GM21717 (cell line): ENCODE measurements at regions not wholly inside any gene's neighbourhood (a gene's known extent, or its start where the extent isn't known, plus 50 kb on each side); places are given as distances from the start of the nearest gene placed in this dataset.

Experiments used
- ATAC-seq: cut with Tn5 transposase; IDR thresholded peaks from one replicate; pipeline ENCODE4 v1.9.1; 2021; ENCODE audit warnings: mild to moderate bottlenecking, moderate library complexity; ENCODE audit not compliant: unreplicated experiment

DNA sequence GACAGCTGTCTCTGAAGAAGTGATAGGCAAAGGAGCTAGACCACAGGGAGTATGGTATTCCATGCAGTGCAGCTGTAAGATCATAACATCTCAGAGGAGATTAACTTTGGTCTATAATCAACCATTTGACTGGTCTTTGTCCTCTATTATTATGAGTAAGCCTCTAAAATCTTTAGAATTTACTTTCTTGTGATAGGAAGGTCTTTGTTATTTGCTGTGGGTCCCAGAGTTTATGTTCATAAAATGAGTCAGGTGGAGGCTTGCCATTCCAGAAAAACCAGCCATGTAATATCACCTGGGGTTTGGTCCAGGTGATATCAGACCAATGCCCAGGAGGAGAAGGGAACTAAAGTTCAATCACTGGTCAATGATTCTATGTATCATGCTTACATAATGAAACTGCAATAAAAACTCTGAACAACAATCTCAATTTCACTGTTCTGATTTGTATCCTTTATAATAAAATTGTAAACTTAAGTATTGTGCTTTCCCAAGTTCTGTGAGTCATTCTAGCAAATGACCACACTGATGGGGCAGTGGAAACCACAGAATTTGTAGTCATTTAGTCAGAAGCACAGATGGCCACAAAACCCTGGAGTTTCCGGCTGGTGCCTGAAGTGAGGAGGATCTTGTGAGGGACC lies 239.6 kb upstream of the TRAM1L1 start:
- ATAC-seq = no peak

DNA sequence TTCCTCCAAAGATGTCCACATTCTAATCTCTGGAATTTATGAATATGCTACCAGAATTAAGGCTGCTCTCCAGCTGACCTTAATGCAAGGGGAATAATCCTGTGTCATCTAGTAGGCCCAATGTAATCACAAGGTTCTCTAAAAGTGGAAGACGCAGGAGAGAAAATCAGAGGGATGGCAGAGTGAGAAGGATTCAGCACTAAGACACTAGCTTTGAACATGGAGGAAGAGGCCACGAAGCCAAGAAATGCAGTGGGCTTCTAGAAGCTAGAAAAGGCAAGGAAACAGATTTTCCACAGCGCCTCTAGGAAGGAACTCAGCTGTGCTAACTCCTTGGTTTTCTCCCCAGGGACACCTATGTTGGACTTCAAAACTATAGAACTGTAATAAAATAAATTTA lies 240.7 kb upstream of the TRAM1L1 start:
- ATAC-seq = no peak

DNA sequence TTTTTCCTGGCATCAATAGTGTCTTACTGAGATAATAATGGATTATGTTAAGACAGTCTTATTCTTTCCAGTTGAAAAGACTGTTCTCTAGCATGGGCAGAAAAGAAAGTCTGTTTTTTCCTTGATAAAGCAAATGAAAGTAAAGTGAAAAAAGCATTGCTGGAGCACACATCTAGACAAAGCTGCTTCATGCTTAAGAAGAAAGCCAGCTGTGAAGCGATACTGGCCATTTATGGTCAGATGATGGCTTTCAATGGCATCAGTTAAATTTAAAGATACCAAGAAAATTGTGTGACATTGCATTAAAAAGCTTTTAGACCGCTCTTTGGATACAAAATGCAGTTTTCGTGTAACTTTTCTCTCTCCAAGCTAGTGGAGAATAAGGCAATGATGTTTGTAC lies 242.1 kb upstream of the TRAM1L1 start:
- ATAC-seq = no peak

DNA sequence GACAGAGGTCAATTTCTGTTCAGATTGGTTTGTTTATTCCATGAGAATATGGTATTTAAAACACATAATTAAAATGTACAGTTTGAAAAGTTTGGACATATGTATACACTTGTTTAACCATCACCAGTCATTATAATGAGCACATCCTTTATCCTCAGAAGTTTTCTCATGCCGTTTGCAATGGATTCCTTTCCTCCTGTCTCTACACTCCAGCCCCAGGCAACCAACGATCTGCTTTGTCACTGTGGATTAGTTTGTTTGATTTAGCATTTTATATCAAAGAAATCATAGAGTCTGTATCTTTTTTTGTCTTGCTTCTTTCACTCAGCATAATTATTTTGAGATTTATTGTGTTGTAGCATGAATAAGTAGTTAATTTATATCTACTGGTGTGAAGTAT lies 243.0 kb upstream of the TRAM1L1 start:
- no peak for ATAC-seq

DNA sequence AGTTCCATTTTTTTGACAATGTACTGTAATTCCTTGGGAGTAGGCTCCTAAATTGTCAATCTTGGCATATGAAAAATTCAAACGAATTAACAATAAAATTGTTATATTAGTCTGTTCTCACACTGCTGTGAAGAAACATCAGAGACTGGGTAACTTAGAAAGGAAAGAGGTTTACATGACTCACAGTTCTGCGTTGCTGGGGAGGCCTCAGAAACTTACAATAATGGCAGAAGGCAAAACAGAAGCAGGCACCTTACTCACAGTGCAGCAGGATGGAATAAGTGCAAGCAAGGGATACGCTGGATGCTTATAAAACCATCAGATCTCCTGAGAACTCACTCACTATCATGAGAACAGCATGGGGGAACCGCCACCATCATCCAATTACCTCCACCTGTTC lies 246.4 kb upstream of the TRAM1L1 start:
- ATAC-seq = no peak

DNA sequence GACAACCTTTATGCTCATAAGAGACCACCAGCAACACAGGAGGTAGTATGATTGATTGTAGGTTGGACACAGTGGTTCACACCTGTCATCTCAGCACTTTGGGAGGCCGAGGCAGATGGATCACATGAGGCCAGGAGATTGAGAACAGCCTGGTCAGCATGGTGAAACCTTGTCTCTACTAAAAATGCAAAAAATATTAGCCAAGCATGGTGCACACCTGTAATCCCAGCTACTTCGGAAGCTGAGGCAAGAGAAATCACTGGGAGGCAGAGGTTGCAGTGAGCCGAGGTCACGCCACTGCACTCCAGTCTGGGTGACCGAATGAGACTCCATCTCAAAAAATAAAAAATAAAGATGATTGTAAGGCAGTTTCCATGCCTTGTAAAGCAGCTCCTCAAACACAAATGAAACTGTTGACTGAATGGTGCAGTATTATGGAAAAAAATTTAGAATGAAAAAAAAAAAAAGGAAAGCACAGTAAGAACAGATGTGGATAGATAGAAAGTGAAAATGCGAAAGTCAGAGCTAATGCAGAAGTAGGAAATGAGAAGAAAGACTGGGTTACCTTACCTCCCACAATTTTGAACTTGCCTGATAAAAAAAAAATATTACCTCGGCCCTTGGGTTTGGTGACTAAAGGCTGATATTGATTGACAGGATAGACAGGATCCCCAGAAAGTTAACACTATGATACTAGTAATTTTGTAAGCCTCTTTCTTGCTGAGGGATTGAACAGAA lies 249.2 kb upstream of the TRAM1L1 start:
- ATAC-seq = no peak

DNA sequence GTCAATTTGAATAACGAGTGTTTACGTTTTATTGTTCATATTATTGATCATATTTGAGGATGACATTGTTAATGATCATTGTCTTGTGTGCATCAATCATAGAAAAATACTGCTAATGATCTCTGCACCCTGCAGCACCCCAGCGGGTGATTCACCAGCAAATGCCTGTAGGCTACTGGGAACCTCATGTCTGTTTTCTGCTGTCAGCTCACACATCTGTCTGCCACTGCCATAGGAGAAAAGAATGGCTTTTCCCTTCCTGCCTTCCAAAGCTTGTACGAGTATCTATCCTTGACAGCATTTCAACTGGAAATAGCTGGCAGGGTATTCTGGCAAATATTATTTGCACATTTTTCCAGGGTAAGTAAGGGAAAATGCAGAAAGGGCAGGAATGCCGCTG lies 272.1 kb upstream of the TRAM1L1 start:
- no peak for ATAC-seq

DNA sequence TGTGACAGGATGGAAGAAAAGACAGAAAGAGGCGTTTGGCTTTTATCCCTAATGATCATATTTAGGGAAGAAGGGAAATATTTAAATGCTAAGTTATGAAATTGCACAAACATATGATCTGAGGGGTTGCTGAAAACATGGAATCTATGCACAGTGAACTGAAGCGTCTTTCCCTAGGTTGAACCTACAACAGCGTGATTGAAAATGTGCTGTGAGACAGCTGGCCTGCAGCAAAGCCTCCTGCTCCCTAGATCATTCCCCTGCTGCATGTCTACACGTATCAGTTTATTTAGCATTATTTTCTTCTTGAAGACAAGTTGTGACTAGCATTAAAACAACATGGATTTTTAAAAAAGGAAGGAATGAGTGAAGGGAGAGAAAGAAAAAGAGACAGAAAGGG lies 272.5 kb upstream of the TRAM1L1 start:
- ATAC-seq = no peak

DNA sequence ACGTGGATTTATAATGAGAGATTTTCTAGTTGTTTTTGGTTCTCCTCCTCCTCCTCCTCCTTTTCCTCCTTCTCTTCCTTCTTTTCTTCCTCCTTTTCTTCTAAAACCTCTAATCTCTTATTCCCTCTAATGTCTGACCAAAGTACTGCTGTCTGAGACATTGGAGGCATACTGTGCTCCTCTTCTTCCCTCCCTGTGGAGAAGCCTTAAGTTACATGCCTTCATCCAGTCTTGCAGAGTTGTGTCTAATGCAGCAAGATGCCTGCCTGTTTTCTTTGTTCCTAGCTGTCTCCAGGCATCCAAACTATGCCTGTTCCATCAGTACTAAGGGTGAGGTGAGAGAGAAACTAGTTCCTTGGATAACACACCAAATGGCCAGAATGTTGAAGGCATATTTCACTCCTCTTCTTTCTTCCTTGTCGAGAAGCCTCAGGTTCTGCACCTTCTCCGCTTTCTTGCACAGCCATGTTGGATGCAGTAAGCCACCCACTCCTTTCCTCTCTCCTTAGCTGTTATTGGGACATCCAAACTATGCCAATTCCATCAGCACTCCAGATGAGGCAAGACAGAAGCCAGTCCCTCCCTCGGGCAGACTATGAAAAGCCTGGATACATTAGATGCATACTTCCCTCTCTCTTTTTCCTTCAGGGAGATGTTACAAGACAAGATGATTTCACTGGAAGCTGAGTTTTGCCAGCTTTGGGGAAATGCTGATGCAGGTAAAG lies 285.7 kb upstream of the TRAM1L1 start:
- no peak for ATAC-seq

DNA sequence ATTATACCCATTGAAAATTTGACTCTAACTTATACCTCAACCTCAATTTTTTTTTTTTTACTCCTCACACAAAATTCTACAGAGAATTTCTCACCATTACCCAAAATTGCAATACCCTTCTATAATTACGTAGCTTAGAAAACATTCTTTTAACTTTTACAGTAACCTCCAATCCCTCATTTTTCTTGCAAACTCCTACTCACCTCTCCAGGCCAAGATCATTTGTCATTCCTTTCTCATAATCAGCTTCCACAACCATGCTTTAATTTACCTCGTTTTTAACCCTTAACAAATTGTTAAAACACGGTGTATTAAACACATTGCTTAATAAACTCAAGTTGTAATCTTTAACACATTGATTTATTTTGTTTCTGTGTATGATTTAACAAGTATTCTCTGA lies 289.7 kb upstream of the TRAM1L1 start:
- ATAC-seq = no peak

DNA sequence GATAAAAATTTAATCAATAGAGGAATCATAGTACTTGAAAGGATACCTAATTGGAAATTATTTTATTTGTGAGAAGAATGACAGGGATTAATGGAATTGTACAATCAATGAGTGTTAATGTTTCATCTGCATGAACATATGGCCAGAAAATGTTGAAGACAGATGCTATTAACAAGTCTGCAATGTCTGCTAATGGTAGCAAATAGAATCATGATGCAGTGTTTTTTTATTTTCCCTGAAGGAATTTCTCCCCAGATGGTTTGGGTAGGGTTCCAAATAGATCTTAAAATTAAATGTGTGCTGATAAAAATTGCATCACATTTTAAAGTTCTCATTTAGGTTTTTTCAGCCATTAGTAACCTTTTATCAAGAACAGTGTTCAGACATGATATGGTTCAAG lies 291.3 kb upstream of the TRAM1L1 start:
- ATAC-seq = no peak

DNA sequence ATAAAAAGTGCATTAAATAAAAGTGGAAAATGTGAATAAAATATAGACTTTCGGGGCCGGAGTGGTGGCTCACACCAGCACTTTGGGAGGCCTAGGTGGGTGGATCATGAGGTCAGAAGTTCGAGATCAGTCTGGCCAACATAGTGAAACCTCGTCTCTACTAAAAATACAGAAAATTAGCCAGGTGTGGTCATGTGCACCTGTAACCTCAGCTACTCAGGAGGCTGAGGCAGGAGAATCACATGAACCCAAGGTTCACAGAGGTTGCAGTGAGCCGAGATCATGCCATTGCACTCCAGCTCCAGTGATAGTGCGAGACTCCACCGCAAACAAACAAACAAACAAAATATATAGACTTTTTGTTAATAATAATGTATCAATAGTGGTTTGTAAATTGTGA lies 293.6 kb upstream of the TRAM1L1 start:
- ATAC-seq = no peak

DNA sequence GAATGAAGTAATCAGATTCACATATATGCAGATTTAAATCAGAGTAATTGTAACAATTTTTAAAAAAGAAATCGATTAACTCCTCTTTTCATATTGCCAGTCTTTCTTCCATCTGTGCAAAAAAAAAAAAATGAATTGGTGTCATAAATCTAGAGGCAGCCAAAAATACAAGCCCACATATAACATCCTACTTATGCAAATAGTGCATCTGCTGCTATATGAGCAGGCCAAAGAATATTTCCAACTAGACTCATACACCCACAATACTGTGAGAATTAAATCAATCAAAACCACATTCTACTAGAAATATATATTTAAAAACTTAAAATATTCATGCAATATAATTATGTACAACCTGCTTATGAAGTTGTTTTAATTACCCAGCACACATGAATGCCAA lies 298.1 kb upstream of the TRAM1L1 start:
- ATAC-seq = no peak

DNA sequence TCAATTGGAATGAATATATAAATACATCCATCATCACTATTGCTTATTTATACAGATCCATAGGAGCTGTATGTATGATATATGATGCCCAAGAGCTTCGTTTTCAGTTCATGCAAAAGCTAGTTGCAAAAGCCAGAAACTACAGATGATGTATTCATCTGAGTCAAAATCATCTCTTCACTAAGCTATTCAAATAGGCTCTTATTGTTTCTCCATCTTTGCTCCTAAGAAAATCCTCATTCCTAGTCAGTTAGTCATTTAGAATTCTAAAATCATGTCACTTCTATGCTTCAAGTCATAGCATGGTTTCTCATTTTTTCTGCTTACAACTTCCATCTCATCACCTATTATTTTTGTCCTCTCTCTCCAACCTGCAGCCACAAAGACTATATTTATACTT lies 300.1 kb upstream of the TRAM1L1 start:
- no peak for ATAC-seq

DNA sequence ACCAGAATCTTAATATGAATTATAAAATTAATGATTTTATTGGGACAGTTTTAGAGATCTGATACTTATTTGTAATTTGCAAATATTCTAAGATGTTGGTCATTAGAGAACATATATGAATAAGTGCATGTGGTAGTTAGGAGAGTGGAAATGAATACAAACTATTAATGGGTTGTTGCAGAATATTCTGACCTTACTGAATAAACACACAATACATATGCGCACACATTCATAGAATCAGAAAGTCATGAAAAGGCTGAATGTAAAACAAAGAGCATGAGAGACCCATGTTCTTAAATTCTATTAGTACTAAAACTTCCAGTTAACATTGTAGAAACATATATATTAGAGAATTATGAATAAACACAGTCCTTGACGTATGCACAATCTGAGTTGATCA lies 301.7 kb upstream of the TRAM1L1 start:
- ATAC-seq = no peak

DNA sequence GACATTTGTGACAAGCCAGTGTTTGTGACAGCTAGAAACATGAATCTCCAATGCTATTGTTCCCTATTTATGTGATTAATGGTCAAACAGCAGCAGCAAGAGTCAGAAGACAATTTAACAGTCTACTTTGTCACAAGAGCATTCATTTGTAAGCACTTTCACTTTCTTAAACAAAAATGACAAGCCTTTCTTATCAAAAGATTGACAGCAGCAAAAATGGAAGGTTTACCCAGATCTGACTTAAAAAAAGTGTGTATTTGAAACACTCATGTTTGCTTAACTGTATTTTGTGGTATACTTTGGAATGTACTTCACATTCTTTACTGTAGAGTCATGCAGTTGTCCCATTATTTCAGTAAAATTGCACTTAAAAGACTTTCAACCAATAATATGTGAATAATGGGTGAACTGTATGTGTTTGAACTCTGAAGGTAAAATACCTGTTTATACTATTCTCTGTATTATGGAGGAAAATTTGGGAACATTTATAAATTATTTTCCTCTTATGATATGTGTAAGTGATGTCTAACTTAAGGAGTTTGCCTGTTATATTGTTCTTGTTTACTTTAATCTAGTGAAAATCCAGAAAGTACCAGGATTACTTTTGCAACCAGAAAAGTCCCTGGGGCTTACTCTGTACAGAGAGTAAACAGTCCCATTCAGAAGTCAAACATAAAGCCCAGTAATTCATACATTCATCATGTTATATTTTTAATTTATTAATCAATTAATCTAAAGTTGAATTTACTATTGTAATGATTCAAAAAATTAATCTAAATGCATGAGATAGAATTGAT lies 314.9 kb upstream of the TRAM1L1 start:
- ATAC-seq = no peak

DNA sequence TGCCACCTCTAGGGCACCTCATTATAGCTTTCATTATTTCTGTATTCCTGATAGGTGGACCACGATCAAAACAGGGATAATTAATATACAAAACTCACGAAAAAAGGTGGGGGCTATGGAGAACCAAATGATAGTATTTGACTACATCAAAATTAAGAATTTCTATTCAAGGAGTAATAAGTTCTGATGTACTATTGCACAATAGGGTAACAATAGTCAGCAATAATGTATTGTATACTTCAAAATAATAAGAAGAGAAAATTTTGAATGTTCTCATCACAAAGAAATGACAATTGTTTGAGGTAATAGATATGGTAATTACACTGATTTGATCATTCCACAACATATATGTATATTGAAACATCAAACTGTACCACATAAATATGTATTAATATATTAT lies 327.3 kb upstream of the TRAM1L1 start:
- ATAC-seq = no peak

DNA sequence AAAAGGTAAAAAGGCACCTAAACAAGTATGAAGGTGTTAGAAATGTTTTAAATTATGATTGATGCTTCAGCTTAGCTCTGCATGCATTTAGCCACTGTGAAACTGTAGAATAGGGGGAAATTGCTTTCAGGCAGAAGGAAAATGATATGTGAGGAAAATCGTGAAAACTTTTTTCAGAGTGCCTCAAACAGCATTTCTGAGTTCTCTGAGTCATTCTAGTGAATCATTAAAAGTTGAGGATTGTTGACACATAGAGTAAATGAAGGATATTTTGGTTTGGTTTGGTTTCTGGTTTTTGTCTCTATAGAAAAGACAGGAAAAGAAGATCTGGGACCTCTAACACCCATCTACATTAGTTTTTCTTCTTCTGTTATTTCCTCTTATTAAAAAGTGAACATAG lies 332.5 kb upstream of the TRAM1L1 start:
- ATAC-seq = no peak

DNA sequence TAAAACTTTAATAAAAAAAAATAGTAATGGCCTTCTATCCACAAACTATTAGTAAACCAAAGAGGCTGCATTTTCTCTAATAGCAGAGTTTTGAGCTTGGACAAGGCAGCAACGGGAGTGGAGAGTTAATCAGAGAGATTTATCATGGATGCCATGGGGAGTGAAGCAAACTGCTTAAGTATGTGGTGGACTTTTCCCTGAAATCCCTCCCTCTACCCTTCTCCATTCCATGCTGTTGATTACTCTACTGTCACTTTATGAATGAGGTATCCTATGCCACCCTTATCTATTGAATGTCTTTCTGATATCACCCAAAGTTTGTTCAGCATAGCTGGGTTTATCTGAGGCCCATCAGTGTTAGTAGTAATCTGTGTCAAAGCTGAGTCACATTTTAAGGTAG lies 335.6 kb upstream of the TRAM1L1 start:
- no peak for ATAC-seq

DNA sequence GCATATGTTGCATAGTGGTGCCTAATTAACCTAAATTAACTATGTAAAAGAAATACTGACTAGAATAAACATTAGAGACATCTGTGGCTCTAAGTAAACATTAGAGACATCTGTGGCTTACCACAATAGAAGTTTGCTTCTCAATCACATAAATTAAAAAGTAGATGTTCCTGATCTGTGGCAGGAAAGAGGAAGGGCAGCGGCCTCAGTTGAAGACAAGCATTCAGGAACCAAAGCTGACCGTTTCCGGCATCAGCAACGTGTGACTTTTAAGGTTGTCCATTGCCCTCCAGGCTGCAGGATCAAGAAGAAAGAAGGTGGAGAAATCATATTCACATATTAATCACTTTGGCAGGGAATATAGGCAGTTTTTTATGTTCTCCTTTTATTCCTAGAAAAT lies 336.3 kb upstream of the TRAM1L1 start:
- no peak for ATAC-seq

DNA sequence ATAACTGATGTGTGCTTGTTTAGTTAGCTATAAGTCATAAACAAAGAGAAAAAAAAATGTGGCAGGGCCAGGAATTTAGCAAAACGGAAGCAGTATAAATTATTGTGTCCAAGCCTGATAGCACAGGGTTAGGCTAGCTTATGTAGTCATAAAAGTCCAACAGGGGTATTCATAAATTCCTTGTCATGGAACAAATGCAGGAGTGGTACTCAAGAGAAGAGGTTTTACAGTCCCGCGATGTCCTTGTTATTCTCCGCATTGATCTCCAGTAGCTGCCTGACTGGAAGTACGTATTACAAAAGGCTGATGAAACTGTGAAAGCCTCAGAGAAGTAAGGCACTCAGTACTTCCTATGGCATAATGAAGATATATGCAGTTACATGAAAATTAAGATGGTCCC lies 336.9 kb upstream of the TRAM1L1 start:
- ATAC-seq = no peak

DNA sequence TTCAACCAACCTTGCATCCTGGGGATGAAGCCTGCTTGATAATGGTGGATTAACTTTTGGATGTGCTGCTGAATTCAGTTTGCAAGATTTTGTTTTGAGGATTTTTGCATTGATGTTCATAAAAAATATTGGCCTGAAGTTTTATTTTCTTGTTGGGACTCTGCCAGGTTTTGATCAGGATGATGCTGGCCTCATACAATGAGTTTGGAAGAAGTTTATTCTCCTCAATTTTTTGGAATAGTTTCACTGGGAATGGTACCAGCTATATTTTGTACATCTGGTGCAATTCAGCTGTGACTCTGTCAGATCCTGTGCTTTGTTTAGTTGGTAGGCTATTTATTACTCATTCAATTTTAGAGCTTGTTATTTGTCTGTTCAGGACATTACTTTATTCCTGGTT lies 340.3 kb upstream of the TRAM1L1 start:
- ATAC-seq = no peak
